HG03354 (cell line): ENCODE measurements at regions not wholly inside any gene's neighbourhood (a gene's known extent, or its start where the extent isn't known, plus 50 kb on each side); places are given as distances from the start of the nearest gene placed in this dataset.
"Not testable (repeated sequence)": the region's sequence is repeated elsewhere in the genome, so short reads cannot be mapped to it uniquely, and the experiment has no call there.

ENCODE experiments used
- ATAC-seq: cut with Tn5 transposase; IDR thresholded peaks from one replicate; pipeline ENCODE4 v1.9.1; 2021; ENCODE audit warnings: mild to moderate bottlenecking; ENCODE audit not compliant: unreplicated experiment, poor library complexity, severe bottlenecking

DNA sequence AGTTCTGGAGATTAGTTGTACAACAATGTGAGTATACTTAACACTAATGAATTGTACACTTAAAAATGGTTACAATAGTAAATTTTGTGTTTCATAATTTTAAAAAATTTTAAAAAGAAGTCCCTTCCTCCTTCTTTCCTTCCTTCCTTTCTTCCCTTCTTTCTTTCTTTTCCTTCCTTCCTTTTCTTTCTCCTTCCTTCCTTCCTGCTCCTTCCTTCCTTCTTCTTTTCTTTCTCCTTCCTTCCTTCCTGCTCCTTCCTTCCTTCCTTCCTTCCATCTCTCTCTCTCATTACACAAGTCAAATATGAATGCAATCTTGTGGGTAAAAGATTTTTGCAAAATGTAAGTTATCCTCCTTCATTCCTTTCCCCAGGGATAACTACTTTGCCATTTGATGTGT is 97.1 kb upstream of the TBCA start:
- ATAC-seq: no peak

DNA sequence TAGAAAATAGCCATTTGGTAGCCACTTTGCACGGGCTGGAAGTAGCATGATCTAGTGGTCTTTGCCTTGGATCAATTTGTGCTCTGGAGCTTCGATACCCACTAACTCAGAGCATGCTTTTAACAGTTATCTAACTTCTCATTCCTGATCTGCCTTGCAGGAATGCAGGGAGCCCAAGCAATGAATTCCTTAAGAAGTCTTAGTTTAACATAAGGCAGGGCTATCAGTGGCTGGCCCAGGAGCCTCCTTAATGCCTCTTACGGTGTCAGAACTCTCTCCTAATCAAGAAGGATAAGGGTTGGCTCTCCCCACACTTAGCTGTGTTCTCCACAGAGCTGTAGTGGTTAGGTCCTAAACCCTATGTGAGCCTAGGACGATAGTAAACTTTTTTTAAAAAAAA is 95.8 kb upstream of the TBCA start:
- ATAC-seq: no peak

DNA sequence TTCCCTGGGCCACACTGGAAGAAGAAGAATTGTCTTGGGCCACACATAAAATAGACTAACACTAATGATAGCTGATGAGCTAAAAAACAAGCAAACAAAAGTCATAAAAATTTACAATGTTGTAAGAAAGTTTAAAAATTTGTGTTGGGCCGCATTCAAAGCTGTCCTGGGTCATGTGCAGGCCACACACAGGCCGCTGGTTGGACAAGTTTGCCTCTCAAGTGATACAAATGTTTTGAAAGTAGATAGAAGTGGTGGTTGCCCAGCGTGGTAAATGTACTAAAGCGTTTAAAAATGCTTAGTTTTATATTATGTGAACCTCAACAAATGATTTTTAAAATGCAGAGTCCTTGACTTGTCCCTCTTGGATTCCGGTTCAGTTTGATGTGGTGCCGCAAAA is 94.9 kb upstream of the TBCA start:
- ATAC-seq: no peak

DNA sequence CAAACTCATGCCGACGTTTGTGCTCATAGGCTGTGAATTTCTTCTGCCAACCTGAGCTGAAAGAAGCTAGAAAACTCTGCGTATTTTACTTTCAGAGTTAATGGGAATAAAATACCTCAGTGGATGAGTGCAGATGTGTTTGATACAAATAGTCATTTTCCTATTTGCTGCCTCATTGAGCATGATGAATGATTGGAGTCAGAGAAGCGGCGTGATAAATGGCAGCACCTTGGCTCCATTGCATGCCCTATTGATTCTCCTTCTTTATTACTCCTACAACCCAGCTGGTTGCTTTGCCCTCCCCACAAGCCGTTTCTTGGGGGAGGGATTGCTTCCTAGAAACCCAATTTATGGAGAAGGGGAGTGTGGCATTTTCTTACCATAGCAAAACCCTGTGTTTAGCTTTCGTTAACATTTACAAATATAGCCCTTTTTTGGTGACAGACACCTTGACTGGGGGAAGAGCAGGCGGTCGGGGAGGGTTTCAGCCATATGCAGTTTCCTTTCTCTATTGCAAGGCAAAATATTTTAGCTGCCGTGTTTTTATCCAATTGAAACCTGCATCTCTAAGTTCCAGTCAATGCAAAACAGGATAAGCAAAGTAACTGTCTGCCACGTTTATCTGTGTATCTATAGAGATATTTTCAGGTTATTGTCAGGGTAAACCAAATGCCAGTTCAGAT is 93.1 kb upstream of the TBCA start:
- ATAC-seq: no peak

DNA sequence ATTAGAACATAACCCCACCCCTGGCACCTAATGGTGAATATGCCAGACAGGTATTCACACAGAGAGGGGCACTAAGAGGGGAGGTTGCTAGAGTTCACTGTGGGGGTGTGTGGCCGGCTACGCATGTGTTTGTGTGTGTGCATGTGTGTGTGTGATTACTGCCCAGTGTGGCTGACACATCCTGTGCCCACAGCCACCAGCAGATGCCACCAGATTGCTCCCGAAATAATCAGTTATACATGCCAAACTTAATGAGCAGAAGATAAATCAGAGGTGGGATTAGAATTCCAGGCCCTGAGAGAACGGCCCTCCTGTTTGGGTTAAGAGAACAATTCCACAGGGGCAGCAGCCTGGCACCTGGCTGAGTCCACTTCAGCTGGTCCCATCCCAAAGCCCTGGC is 91.8 kb upstream of the TBCA start:
- ATAC-seq: no peak

DNA sequence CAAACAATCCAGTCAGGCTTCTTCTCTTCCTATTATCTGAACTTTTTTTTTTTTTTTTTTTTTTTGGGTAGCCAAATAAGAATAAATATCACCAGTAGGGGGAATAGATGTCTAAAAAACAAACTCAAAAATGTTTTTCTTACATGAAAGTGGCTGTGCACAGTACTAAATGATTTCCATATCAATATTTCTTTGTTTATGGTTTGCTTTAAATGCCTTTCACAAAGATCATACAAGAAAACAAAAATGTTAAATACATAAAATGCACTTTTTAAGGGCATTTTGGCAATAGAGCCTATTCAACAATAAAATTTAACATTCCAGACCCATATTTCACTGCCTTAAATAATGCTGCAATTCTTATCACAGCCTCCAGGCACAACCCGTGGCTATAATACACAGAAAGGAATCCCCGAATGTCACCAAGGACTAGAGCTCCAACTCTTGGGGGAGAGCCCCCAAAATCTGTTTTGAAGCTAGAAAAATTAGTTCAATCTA is 91.1 kb upstream of the TBCA start:
- ATAC-seq: no peak

DNA sequence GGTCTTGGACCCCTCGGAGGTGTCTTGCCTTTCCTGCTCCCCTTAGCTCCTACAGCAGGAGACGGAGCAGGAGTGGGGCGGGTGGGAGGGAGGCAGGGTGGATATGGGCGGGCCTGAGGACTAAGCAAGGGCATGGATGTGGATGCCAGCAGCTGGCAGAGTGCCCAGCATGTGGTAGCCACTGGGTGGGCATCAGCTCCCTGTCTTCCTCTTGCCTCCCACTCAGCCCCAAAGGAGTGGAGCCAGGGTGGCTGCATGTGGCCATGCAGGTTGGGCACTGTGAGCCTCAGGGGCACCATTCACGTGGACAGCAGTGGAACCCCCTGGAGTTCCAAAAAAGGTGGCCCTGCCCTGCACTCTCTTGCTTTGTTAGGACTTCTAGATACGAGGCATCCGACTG is 90.1 kb upstream of the TBCA start:
- ATAC-seq: no peak

DNA sequence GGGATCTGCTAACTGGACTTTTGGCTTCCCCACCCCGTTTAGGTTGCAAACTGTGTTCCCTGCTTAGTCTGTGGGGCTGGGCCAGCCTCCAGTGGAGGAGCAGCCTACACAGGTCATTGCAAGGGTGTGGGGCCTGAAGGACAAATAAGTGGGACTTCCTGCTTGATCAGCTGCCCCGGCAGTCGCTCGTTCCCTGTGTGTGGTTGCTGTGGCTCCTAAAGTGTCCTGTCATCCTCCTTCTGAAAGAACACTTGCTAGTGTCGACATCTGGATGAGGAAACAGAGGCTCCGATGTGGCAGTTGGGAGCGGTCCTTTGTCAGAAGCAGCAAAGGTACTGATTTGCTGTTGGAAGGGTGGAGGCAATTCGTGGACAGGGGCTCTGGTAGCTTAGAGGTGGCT is 88.9 kb upstream of the TBCA start:
- no peak for ATAC-seq

DNA sequence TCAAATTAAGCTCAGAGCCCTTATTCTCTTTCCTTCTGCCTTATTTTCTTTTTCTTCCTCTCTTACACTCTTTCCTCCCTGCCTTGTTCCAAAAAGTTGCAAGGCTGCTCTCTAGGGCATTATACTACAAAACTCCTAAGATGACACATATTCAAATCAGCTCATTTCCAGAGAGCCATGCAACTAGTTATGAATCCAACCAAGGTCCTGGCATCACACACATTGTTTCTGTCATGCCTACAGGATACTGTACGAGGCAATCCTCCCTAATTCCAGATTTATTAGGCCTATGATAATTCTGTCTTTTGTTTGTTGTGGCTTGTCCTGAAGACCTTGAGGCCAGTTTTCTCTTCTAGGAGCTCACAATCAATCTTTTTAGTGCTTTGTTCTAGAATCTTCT is 87.0 kb upstream of the TBCA start:
- no peak for ATAC-seq

DNA sequence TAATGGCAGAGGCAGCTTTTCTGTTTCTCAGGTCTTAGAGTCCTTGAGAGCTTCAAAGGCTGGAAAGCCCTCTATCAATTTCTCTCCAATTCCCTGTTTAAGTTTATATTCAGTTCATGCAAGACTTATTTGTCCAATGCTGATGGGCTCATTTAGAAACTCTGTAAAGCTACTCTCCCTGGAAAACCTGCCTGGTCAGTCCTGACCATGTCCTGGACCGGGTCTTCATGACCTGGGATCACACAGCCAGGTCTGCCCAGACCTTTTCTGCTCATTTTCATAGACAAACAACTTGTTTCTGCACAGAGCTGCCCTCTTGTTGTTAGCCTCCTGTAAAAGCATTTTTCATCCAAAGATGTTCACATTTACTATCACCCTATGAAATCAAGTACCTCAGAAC is 85.4 kb upstream of the TBCA start:
- no peak for ATAC-seq

DNA sequence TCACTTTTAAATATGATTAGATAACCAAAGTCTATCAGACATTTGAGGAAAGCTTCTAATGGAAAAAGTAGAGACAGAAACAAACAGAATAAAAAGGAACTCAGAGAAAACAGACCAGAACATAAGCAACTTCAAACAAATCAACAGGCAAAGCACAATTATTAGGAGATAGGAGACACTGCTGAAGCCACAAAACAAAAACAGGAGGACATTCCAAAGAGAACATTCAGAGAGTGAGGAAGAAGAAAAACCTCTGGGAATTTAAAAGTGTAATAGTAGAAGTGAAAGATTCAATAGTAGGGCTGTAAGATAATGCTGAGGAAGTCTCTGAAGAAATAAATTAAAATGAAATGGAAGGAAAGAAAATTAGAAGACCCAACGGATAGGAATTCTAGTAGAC is 83.2 kb upstream of the TBCA start:
- ATAC-seq: no peak

DNA sequence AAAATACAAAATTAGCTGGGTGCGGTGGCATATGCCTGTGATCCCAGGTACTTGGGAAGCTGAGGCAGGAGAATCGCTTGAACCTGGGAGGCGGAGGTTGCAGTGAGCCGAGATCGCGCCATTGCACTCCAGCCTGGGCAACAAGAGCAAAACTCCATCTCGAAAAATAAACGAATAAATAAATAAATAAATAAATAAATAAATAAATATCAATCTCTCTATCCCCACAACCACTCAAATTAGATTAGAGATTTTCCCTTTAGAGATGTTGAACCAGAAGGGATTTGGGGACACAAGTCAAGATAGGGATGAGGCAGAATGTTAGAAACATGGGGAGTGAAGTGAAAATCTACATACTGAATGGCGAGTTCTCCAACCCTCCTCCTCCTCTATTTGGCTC is 82.5 kb upstream of the TBCA start:
- not testable (repeated sequence) for ATAC-seq

DNA sequence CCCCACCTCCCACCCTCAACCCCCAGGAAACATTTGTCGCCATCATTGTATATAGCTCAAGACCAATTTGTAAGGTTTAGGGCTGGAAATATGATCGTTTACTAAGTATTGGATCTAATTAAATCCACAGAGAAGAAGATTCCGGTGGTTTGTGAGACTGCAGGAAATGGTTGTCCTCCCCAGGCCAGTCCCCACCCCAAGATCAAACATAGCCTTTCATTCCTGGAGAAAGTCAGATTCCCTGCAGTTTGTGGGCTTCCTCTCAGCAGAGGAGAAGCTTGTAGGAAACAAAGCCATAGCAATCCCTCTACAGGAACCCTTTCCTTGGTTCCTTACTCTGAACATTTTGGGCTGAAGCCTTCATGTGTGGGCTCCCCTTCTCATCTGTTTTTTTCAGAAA is 79.2 kb upstream of the TBCA start:
- ATAC-seq: no peak

DNA sequence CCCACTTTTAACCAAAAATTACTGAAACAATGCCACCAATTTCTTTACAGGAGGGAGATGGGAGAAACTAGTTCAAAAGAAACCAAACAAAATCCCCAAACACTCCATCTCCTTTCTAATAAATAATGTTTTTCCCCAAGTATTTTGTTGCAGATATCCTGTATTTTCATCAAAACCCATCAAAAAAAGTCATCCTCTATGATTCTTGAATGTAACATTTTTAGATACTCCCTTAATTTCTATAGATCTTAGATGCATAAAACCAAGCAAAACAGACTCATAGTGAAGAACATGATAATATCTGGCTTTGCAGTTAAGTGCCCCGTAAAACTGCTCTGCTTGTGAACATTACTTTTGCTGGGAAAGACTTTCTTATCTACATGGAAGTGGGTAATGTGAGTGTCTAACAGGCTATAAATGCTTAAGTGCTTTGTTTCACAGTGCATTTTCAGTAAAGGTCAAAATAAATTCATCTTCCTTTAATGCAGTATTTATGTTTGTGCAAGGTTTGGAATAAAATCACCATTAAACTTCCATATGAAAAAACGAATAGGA is 77.3 kb upstream of the TBCA start:
- no peak for ATAC-seq

DNA sequence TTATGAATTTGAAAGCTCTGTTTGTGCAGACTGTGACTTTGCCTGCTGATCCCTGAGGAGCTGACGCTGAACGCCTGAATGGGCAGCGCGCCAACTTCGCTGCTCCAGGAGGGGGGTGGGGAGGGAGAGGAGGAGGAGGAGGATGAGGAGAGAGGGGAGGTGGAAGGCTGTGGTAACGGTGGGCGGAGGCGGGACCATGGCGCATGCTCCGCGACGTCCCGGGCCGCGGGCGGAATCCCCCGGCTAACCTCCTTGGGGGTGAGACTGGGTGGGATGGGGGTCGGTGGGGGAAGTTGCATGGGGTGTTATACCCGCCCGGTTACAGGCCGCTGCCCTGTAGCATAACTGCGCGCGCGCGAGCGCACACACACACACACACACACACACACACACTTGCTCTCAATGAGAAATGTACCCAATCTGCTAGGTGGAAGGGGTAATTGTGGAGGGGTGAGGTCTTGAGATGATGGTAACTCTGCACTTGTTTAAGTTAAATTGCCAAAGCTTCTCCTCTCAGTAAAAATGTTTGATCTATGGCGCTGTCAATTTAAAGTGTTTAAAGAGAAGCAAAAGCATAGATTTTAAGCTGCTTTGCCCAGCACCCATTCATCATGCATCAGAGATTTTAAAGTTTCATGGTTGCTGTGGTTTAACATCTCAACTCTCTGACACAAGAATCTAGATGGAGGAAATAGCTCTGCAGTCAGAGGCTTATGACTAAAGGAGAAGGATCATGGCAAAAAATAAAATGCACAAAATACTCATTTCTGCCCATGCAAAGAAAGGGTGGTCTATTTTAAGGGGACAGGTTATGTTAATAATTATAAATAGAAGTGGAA is 76.6 kb upstream of the TBCA start:
- peak; percentile 83 for ATAC-seq

DNA sequence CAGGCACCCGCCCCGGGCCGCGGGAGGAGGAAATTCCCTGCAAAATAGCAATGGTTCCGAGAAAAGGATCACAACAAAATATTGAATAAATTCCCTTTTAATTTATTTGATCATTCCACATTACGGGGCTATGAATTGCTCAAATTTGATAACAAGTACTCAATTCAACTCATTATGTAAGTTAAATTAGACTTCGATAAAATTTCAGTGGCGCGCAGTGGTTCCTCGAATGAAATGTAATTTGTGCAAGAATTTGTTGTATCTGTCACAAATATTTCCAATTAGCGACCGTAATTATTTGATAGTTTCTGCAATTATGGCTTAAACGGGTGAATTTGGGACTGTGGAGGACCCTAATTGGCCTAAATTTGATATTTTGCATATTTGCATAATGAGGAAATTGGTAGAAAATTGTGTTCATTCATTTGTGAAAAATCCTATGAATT is 76.0 kb upstream of the TBCA start:
- ATAC-seq: no peak

DNA sequence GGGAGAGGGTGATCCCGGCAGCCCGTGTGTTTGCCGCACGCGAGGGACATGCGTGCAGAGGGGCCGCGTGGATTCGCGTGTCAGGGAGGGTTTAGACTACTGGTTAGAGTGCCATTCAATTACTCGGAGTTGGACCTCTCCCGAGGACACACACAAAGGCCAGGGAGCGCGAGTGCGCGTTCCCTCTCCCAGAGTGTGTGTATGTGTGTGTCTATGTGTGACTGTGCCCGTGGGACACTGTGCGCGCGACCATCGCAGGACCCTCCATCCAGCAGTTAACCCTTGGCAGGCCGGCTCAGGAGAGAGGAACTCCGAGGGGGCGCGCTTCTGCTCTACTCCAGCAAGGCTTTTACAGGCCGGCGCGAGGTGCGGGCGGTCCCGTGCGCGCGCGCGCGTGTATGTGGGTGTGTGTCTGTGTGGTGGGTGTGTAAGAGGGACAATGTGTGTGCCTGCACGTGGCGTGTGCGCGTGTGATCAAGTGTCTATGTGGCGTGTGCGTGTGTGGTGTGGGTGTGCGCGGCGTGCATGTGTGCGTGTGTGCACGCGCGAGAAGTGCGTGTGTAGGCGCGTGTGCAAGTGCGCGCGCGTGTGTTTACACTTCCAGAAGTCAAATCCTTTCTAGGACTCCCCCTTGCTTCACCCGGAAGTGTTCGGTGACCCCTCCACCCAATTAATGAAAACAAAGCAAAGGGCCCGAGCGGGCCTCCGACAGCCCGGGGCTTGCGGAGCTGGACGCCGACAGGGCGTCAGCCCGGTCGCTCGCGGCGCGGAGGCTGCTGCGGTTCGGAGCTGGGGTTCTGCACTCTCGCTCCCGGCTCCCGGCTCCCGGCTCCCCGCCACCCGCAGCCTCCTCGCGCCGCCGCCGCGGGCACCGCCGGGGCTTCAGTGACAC is 75.3 kb upstream of the TBCA start:
- ATAC-seq: no peak

DNA sequence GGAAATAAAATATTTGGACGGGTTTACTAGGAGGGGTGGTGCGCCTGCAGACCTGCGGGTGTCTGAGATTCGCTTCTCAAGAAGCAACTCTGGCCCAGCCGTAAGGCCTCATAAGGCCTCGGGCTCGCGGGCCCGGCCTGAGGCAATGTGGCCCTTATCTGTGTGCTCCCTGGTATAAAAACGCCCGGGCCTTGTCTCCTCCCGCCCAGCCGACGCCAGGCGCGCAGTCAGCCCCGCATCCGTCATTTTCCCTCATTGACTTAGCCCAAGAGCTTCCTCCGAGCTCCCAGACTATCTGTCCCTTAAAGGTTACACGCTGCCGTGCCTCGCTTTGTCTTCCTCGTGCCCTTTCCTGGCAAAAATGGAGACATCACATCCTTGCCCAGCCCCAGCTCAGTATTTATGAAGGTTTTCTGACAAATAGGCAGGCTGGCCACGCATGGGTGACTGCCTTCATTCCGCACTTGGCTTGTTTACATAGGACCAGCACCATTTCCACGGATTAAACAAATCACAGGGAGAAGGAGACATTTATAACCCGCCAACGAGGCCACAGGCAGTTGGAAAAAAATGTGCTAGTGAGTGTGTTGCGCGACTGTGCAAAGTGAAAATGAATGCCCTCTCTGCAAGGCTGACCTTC is 74.5 kb upstream of the TBCA start:
- no peak for ATAC-seq

DNA sequence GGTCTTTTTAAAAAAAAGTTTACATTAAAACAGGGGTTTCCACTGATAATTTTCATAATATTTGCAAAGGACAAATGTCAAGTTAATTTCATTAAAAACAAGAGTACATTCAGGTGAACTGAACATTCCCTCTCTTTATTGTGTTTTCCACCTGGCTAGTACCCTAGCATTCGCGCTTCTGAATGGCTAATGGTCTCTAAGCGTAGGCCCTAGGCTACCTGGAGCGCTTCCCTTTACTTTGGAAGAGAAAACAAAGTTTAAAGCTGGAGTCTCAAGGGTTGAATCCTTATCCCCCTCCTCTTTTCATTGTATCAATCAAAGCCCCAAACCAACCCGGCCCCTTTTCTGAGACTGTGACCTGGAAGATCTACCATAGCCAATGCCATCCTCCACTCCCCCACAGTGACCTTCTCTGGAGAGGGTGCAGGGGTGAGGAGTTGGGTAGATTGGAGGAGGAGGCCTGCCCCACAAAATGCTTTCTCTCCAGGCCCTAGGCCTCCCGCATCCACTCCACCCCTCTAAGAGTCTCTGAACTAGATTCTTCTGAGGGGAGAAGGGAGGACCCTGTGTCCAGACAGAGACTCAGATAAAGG is 73.3 kb upstream of the TBCA start:
- no peak for ATAC-seq
